ENCODE measurements at regions not wholly inside any gene's neighbourhood (a gene's known extent, or its start where the extent isn't known, plus 50 kb on each side); places are given as distances from the start of the nearest gene placed in this dataset.

- DNase-seq (ENCODE audit: low read depth): no peak
- in situ Hi-C loops (cut with HindIII; ENCODE audit: low pct_unique_long_range_greater_than_20kb, low sequenced_read_pairs): no loop called here
Measured at GRCh38 chr10:107356396-107356795, 191.9 kb upstream of the SORCS1 start.

GRCh38 chr10:107342711-107343110 lies 178.2 kb upstream of the SORCS1 start:
- in situ Hi-C loops (cut with HindIII; ENCODE audit: low pct_unique_long_range_greater_than_20kb, low sequenced_read_pairs): no loop called here
- DNase-seq (ENCODE audit: low read depth): no peak

GRCh38 chr10:107341281-107341680 lies 176.8 kb upstream of the SORCS1 start:
- peak; percentile 75 for DNase-seq (ENCODE audit: low read depth)
- in situ Hi-C loops (cut with HindIII; ENCODE audit: low pct_unique_long_range_greater_than_20kb, low sequenced_read_pairs): no loop called here

DNA sequence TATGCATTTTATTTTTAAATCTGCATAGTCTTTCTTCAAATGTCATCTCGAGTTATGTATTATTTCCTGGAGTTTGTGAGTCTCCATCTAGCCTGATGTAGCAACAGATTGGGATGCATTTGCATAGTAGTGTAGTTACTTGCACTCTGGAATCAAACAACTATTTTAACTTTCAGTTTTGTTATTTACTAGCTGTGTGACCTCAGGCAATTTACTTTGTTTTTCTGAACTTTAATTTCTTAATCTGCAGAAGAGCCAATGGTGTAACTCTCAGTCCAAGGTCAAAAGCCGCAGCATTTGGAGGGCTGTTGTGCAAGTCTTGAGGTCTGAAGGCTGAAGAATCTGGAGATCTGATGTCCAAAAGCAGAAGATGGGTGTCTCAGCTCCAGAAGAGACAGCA lies 175.8 kb upstream of the SORCS1 start:
- in situ Hi-C loops (cut with HindIII; ENCODE audit: low pct_unique_long_range_greater_than_20kb, low sequenced_read_pairs): no loop called here
- DNase-seq (ENCODE audit: low read depth): peak; percentile 2

GRCh38 chr10:107336061-107336460 lies 171.6 kb upstream of the SORCS1 start:
- DNase-seq (ENCODE audit: low read depth): no peak
- in situ Hi-C loops (cut with HindIII; ENCODE audit: low pct_unique_long_range_greater_than_20kb, low sequenced_read_pairs): no loop called here

DNA sequence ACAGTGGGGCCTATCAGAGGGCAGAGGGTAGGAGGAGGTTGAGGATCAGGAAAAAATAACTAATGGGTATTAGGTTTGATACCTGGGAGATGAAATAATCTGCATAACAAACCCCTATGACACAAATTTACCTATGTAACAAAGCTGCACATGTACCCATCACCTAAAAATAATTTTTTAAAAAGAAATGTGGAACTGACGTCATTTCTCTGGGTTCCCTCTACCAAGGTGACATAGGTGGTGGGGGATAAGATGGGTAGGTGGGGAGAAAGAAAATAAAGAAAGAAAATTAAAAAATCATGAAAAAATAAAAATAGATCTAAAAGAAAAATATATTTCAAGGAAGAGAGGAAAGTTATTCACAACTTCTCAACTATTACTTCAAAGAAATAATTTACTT lies 153.1 kb upstream of the SORCS1 start:
- DNase-seq (ENCODE audit: low read depth): no peak
- in situ Hi-C loops (cut with HindIII; ENCODE audit: low pct_unique_long_range_greater_than_20kb, low sequenced_read_pairs): no loop called here

DNA sequence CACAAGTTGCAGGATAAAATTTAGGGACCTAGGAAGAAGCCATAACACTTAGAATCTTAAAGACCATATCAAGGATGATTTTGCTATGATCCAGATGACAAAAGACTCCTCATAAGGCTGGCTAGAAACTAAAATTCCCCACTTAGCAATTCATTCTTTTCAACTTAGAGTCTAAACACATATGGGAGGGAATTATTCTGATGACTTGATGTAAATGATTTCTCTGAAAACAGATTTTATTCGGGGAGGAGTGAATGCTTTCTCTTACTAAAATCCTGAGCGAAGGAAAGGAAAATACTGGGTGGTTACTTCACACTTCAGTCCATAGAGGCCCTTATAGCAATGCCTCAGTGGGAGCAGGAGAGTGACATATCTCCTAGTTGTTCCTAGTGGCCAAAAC lies 138.7 kb upstream of the SORCS1 start:
- DNase-seq (ENCODE audit: low read depth): no peak
- in situ Hi-C loops (cut with HindIII; ENCODE audit: low pct_unique_long_range_greater_than_20kb, low sequenced_read_pairs): no loop called here

GRCh38 chr10:107299606-107300005 lies 135.1 kb upstream of the SORCS1 start:
- DNase-seq (ENCODE audit: low read depth): no peak
- in situ Hi-C loops (cut with HindIII; ENCODE audit: low pct_unique_long_range_greater_than_20kb, low sequenced_read_pairs): no loop called here

- DNase-seq (ENCODE audit: low read depth): no peak
- in situ Hi-C loops (cut with HindIII; ENCODE audit: low pct_unique_long_range_greater_than_20kb, low sequenced_read_pairs): no loop called here
Measured at GRCh38 chr10:107284187-107284586, 119.7 kb upstream of the SORCS1 start.

GRCh38 chr10:107280293-107280692 lies 115.8 kb upstream of the SORCS1 start:
- in situ Hi-C loops (cut with HindIII; ENCODE audit: low pct_unique_long_range_greater_than_20kb, low sequenced_read_pairs): no loop called here
- DNase-seq (ENCODE audit: low read depth): no peak

DNA sequence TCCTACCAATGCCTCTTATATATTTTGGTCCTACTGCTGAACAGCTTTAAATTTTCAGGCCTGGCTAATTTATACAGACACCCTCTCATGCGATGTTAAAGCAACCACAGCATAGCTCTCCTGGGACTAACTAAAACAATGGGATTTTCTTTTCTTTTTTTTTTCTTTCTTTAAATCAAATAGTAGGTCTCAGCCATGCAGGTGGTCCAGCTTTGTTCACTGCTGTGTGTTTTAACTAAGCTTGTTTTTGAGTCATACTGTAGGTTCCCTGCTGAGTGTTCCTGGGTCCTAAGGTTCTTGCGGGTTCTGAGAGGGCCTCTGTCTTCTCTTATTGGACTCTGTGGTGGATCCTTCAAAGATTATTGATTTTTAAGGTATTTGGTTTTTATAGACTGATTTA lies 113.1 kb upstream of the SORCS1 start:
- DNase-seq (ENCODE audit: low read depth): no peak
- in situ Hi-C loops (cut with HindIII; ENCODE audit: low pct_unique_long_range_greater_than_20kb, low sequenced_read_pairs): no loop called here

GRCh38 chr10:107275806-107276205 lies 111.3 kb upstream of the SORCS1 start:
- DNase-seq (ENCODE audit: low read depth): no peak
- in situ Hi-C loops (cut with HindIII; ENCODE audit: low pct_unique_long_range_greater_than_20kb, low sequenced_read_pairs): no loop called here

DNA sequence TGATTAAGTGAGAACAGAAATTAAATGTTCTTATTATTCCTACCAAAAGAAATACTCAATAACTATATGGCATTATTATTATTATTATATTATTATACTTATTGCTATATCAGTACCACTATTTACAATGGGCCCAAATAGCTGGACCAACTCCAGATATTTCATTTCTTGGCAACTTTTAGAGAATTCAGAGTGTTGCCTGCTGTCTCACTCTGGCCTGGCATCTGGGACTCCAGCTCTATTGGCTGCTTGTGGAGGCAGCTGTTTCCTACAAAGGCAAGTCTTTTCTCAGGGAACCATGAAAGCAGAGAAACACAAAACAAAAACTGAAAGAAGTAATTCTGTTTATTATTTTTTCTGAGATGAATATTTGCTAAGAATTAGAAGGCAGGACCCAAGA lies 105.1 kb upstream of the SORCS1 start:
- in situ Hi-C loops (cut with HindIII; ENCODE audit: low pct_unique_long_range_greater_than_20kb, low sequenced_read_pairs): no loop called here
- no peak for DNase-seq (ENCODE audit: low read depth)

DNA sequence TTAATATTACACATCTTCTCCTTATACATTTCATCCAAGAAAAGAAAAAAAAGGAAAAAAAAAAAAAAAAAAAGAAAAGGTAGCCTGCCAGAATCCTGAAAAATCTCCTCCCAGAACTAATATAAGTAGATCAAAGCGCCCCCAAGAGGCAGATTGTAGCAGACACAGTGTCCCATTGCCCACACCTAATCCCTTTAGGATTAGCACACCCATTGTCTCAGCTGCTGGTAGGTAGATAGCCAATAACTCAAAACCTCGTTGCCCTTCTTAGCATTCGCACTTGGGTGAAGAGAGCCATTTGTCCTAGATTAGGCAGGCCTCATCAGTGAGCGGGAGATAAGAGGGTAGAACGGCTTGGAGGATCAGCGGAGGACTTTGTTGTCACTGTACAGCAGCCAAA lies 100.2 kb upstream of the SORCS1 start:
- in situ Hi-C loops (cut with HindIII; ENCODE audit: low pct_unique_long_range_greater_than_20kb, low sequenced_read_pairs): no loop called here
- DNase-seq (ENCODE audit: low read depth): no peak

- DNase-seq (ENCODE audit: low read depth): no peak
- in situ Hi-C loops (cut with HindIII; ENCODE audit: low pct_unique_long_range_greater_than_20kb, low sequenced_read_pairs): no loop called here
Measured at GRCh38 chr10:107244122-107244521, 79.6 kb upstream of the SORCS1 start.

- in situ Hi-C loops (cut with HindIII; ENCODE audit: low pct_unique_long_range_greater_than_20kb, low sequenced_read_pairs): no loop called here
- DNase-seq (ENCODE audit: low read depth): no peak
Measured at GRCh38 chr10:107238275-107238674, 73.8 kb upstream of the SORCS1 start.

- DNase-seq (ENCODE audit: low read depth): no peak
- in situ Hi-C loops (cut with HindIII; ENCODE audit: low pct_unique_long_range_greater_than_20kb, low sequenced_read_pairs): no loop called here
Measured at GRCh38 chr10:107232013-107232412, 67.5 kb upstream of the SORCS1 start.

- DNase-seq (ENCODE audit: low read depth): no peak
- in situ Hi-C loops (cut with HindIII; ENCODE audit: low pct_unique_long_range_greater_than_20kb, low sequenced_read_pairs): no loop called here
Measured at GRCh38 chr10:107230887-107231286, 66.4 kb upstream of the SORCS1 start.

DNA sequence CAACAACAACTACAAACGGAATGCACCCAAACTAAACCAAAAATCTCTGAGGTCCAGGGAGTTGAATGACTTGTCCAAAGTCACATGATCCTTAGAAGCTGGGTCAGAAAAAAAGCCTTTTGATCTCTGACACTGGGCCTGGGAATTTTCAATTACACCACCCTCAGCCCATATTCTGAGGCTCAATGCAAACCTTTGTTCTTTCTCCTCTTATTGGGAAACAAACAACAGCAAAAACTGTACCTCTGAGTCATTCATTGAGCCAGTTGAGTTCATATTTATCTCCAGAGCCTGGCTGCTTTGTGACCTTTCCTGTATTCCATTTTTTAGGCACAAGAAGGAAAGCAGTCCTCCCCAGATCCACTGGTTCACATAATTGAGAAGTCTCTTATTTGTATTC lies 51.2 kb upstream of the SORCS1 start:
- in situ Hi-C loops (cut with HindIII; ENCODE audit: low pct_unique_long_range_greater_than_20kb, low sequenced_read_pairs): no loop called here
- no peak for DNase-seq (ENCODE audit: low read depth)
